ENCODE measurements at regions not wholly inside any gene's neighbourhood (a gene's known extent, or its start where the extent isn't known, plus 50 kb on each side); places are given as distances from the start of the nearest gene placed in this dataset.

DNA sequence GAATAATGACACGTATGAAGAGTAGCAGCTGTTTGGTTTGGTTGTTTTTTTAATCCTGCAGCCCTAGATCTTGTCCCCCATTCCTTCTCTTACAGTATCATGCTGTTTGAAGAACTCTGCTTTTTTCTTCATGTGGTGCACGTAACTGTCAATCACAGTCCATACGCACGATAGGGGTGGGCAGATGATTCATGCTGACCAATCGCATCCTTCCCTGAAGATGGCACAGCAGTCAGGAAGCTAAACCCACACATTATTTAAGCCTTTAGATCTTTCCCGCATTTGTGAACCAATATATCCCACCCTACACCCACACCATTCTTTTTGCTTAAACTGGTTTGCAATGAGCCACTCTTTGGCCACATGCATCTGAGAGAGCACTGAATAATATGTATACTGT lies 158.9 kb upstream of the PLEKHA5 start:
- DNase-seq (ENCODE audit: low read depth) = no peak

DNA sequence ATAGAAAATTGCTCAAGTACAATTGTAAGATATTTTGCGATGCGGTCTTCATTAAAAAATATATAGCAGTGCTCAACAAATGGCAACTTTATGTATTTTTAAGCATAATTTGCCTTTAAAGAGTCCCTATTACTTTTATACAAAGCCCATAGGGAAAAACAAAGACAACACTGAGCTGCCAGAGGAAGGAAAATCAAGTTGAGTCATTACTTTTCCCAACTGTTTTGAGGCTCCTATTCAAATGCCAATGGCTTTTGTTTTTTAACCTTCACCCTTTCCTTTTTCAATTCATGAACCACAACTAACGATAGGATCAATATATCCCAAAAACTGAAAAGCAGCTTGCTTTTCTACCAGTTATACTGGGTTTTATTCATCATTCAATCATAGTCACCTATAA lies 157.6 kb upstream of the PLEKHA5 start:
- DNase-seq (ENCODE audit: low read depth) = no peak

GRCh38 chr12:18975933-18976332 lies 153.6 kb upstream of the PLEKHA5 start:
- DNase-seq (ENCODE audit: low read depth) = no peak

- no peak for DNase-seq (ENCODE audit: low read depth)
Measured at GRCh38 chr12:18979401-18980126, 150.0 kb upstream of the PLEKHA5 start.

DNA sequence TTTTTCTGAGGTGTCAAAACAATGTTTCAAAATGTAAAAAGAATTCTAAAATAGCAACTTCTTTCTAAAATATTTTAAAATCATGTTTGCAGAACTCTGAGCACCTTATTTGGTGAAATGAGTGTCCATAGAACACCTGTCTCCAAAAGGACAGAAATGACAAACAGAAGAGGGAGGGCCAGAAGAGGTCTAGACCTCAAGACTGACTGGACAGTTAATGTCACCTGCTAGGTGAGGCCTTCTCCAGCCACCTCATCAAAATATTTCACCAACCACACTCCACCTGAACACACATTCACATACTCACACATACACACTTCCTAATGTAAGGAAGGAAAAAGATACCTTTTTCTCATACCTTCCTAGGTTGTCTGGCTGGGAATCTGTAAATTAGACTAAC lies 147.8 kb upstream of the PLEKHA5 start:
- no peak for DNase-seq (ENCODE audit: low read depth)

DNA sequence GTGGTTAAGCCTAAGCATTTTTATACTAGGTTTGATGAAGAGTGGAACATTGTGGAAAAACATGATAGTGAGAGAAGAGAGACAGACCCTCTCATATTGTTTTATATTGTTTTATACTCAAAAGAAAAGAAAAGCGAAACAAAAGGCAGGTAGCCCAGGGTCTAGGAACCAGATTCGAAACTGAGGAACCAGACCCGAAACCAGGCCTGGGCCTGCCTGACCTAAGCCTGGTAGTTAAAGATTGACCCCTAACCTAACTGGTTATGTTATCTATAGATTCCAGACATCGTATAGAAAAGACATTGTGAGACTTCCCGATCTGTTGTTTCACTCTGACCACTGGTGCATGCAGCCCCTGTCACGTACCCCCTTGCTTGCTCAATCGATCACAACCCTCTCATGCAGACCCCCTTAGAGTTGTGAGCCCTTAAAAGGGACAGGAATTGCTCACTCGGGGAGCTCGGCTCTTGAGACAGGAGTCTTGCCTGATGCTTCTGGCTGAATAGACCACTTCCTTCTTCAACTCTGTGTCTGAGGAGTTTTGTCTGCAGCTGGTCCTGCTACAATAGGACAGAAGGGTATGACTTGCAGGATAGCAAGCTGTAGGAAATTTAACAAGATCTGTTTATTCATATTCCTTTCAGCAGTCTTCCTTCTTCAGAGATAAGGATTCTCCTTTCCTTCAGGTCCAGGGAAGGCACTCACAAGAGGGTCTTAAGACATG lies 147.1 kb upstream of the PLEKHA5 start:
- DNase-seq (ENCODE audit: low read depth) = no peak

GRCh38 chr12:18983854-18984253 lies 145.7 kb upstream of the PLEKHA5 start:
- no peak for DNase-seq (ENCODE audit: low read depth)

DNA sequence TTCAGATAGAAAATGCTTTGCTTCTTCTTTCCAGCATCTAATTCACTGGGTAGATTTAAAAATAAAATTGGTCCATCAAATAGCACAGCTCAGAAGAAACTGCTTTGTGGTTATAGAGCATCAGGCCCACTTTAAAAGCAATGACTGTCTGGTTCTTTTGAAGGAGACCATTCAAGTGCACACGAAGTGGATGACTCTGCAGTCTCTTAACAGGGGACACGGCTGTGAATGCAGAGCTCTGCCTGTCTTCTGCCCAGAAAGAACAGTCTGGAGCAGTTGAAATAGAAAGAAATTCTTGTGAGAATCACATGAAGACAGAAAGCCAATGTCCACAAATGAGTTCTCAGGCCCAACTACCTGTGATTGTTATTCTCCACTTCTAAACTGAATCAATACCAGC lies 138.7 kb upstream of the PLEKHA5 start:
- DNase-seq (ENCODE audit: low read depth) = no peak

GRCh38 chr12:18992336-18992735 lies 137.2 kb upstream of the PLEKHA5 start:
- DNase-seq (ENCODE audit: low read depth) = no peak

DNA sequence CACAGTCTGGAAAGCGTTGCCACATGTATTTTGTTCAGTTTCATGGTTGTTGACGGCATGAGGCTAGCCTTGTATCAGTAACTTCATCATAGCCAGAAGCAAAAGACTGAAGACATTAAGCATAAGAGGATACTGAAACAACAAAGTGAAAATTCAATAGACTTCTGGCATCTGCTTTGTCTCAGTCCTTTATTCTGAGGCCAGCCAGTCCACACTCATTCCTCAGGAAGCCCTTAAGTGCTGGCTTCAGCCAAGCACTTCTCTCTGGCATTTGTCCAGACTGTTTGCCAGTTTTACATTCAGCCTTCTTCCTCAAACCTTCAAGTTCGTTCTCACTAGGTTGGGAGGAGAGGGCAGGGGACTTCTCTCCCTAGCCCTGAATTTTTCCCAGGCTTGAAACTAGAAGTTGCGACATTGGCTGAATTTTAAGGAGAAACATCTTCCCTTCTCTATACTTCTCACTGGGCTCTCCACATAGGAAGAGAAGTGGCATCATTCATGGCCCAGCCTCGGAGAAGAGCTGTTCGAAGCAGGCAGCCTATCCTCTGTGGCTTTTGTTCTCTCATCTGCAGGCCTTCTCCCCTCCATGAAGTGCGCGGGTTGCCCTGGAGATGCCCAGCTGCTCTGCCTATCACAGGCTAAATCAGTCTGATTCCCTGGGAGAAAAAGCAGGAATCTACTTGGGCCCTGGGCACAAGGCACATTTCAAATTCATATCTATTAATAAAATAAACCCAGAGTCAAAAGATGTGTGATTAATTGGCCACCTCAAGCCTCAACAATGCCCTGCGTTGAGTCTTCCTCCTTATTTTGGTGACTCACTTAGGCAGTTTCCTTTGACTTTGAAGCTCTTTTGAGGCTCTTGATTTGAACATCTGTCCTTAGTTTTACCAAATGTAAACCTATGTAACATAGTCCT lies 130.9 kb upstream of the PLEKHA5 start:
- no peak for DNase-seq (ENCODE audit: low read depth)

- DNase-seq (ENCODE audit: low read depth) = no peak
Measured at GRCh38 chr12:19000836-19001235, 128.7 kb upstream of the PLEKHA5 start.

DNA sequence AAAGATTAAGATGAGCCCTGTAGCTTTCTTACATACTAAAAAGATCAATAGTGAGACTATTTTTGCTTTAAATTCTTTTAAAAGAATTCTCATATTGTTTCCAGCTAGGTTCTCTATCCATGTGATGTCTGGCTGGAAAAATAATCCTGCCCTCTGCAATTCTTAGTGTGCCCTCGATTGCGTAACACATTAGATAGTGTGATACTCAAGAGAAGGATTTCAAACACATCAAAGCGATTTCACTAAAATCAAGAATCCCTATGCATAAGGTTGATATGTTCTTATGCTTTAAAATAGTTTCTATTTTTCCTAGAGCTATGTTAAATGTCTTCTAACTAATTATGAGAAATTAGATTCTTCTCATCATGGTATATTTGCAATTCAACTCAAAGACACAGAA lies 127.3 kb upstream of the PLEKHA5 start:
- DNase-seq (ENCODE audit: low read depth) = no peak

DNA sequence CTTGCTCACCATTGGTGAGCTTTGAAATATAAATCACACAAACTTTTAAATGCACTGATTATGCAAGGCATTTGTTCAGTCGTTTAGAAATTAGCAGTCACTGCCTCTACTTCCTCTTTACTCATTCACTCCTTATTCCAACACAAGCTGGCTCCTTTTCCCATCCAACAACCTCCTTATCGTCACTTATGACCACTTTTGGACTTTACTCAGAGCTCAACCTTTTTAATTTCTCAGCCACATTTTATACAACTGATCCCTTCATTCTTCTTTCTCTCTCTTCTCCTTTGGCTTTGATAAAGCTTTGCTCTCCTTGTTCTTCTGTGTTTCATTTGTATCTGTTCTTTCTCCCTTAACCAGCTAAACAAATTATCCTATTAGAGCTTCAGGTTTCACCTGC lies 126.4 kb upstream of the PLEKHA5 start:
- no peak for DNase-seq (ENCODE audit: low read depth)

DNA sequence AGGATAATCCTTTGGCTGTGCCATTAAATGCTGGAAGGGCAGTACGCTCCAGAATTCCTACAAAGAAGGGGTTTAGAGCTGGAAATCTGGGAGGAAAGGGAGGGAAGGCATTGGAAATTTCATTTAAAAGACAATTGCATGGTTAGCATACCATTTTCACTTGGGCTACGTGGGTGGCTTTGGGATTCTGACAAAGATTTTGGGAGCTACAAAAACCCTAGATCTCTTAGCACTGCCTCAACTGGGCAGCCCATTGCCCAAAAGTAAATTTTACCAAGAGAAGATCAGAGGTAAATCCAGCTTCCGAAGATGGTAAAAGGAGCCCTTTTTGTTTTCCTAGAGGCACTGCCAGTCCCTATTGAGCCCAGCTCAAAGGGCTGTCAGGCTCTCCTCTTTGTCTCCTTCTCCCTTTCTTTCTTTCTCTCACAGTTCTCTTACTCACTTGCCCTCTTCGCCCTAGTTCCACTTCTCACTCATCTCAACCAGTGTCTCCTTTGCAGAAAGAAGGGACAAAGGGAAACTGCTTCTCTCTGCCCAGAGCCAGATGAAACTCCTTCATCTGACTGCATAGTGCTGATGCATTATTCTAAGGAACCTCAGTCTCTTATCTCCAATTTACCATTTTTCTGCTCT lies 125.4 kb upstream of the PLEKHA5 start:
- no peak for DNase-seq (ENCODE audit: low read depth)

DNA sequence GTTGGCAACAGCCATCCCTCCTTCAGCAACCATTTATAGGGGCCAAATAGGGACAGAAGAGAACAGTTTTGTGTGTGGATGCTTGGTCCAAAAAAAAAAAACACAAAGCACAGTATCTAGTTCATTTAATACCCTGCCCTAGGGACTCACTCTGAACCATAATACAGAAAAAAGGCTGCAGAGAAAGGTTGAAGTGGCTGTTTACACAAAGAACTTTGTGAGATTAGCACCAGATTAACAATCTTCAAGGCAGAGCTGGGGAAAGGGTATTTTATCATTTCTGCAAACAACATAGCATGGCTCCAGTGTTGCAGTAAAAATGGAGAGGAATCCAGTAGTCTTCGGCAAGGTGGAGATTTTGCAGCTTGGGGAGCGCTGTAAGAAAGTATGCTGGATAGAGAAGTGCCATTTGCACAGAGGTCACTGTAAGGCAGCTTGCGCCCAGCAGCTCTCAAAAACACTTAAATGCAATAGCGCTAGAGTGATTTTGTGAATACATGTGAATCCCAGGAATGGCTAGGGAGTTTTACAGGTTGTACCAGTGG lies 124.2 kb upstream of the PLEKHA5 start:
- DNase-seq (ENCODE audit: low read depth) = no peak

DNA sequence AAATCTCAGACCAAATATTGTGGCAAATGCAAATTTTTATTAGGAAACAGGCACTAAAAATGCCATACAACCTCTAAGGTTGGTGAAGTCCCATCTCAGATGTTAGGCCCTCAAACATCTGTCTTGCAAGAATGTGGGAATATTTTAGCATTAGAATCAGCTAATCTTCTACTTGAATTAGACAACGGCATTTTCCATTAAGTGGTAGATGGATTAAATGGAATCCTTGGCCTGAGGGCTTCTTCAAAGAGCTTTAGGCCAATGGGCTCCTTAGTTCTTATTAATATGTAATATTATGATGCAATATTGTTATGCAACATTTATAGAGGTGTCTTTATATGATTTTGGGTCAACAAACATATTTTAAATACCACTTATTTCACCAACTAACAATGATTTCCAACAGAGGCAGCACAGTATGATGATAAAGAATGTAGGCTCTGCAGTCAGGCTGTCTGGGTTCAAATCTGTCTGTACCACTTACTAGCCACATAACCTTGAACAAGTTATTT lies 122.9 kb upstream of the PLEKHA5 start:
- no peak for DNase-seq (ENCODE audit: low read depth)

- DNase-seq (ENCODE audit: low read depth) = no peak
Measured at GRCh38 chr12:19008102-19008501, 121.4 kb upstream of the PLEKHA5 start.

DNA sequence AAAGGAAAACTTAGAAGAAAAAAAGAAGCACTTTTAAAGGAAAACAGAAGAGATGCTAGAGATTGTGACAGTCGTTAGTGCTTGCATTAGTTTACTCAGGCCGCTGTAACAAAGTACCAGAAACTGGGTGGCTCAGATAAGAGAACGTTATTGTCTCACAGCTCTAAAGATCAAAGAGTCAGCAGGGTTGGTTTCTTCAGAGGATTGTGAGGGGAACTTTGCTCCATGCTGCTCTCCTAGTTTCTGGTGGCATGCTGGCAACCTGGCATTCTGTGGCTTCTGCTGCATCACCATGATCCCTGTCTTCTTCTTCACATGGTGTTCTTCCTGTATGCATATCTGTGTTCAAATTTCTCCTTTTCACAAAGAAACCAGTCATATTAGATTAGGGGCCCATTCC lies 119.4 kb upstream of the PLEKHA5 start:
- no peak for DNase-seq (ENCODE audit: low read depth)

- no peak for DNase-seq (ENCODE audit: low read depth)
Measured at GRCh38 chr12:19010726-19011125, 118.8 kb upstream of the PLEKHA5 start.

DNA sequence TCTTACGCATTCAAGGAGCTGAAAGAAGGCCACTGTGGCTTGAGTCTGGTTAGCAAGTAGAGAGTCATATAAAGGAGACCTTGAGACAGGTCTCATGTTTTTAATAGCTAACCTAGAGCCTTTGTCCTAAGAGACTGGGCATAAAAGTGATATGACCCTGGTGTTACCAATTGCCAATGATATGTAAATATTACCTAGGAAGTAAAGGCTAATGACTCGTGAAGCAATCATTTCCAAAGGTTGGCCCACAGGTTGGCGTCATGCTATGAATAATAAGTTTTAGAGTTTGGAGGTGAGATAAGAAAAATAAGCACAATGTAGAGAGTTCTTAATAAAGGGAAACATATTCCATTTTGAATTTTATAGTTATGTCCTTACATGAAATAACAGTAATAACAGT lies 116.6 kb upstream of the PLEKHA5 start:
- DNase-seq (ENCODE audit: low read depth) = no peak

- DNase-seq (ENCODE audit: low read depth) = no peak
Measured at GRCh38 chr12:19014240-19014639, 115.3 kb upstream of the PLEKHA5 start.

- no peak for DNase-seq (ENCODE audit: low read depth)
Measured at GRCh38 chr12:19015285-19015684, 114.2 kb upstream of the PLEKHA5 start.

Measured in CMK (cell line).